ENCODE measurements at regions not wholly inside any gene's neighbourhood (a gene's known extent, or its start where the extent isn't known, plus 50 kb on each side); places are given as distances from the start of the nearest gene placed in this dataset.

DNA sequence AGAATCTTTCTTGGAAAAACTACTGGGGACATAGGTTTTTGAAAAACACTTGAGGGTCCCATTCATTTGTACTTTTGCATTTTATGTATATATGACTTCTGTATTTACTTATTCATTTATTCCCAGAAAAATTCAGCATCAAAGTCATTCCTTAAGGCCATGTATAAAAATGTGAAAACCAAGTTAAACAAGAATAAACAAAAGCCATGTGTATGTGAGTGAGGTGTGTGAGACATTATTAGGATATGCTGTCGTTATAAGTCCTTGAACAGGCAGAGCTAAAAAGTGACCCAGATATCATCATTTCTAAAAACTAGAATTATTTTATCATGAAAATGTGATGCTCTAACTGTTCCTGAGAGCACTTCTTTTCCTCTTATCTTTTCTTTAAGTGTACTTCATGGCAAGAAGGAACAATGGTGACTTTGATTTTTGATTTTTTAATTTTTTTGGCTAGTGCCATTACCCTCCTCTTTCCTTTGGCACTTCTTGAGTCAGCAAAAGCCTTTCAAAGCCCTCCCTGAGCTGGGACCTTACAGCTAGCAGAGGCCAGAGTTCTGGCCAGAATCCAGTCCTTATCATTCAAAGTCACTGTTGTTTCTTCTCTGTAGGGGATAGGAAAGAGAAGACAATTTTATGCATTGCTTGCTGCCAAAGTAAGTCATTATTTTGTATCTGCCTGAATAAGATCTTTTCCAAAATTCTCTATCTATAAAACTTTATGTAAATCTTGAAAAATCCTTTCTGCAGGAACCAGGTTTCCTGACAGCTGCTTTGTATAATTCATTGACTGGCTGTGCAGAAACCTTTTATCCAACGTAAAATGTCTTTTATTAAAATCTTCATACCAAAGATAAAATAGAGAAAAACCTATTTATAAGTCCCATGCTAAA, 419.7 kb upstream of the PRICKLE1 start:
- DNase-seq (ENCODE audit: low read depth), result no peak
- H3K4me3 ChIP-seq (ENCODE audit: low read length), result no peak overlapping the region

DNA sequence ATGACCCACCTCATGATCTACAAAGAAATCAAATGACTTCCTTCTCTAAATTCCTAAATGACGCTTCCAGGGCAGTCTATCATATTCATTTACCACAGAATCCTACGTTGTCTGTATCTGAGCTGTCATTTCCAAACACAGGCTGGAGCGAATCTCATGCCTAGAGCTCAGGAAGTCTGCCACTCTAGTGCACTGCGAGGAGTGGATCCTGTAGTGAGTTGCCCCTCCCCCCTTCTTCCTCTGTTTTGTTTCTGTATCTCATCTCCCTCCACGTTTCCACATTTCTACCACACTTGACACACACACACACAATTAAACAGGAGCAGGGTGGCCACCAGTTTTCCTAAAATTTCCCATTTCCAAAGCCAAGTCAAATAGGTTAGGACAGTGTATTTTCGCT, 415.4 kb upstream of the PRICKLE1 start:
- TF ChIP-seq, protein P1, sequence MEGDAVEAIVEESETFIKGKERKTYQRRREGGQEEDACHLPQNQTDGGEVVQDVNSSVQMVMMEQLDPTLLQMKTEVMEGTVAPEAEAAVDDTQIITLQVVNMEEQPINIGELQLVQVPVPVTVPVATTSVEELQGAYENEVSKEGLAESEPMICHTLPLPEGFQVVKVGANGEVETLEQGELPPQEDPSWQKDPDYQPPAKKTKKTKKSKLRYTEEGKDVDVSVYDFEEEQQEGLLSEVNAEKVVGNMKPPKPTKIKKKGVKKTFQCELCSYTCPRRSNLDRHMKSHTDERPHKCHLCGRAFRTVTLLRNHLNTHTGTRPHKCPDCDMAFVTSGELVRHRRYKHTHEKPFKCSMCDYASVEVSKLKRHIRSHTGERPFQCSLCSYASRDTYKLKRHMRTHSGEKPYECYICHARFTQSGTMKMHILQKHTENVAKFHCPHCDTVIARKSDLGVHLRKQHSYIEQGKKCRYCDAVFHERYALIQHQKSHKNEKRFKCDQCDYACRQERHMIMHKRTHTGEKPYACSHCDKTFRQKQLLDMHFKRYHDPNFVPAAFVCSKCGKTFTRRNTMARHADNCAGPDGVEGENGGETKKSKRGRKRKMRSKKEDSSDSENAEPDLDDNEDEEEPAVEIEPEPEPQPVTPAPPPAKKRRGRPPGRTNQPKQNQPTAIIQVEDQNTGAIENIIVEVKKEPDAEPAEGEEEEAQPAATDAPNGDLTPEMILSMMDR (conservative IDR thresholded peaks at IDR 0.05; ENCODE audit: low read length), result no peak
- DNase-seq (ENCODE audit: low read depth), result no peak
- no peak overlapping the region for H3K4me3 ChIP-seq (ENCODE audit: low read length)

More for the DNA sequence above, 419.7 kb upstream of the PRICKLE1 start:
- TF ChIP-seq, protein P1 (conservative IDR thresholded peaks at IDR 0.05; ENCODE audit: low read length), result no peak

DNA sequence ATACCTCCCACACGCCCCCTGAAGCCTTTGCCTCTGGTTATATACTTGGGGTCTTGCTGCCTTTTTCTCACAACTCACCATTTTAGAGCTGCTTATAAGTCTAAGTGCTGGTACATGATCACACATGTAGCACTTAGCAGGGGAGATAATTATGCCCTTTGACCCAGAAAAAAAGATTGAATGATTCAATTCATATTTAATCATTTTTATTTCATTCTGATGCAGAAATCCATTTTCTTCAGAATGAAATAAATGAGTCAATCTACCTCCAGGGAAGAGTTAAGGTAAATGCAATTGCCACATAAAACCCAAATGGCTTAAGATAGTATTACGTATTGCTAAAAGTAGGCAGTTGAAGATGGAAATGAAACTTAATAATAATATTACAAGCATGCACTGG, 414.6 kb upstream of the PRICKLE1 start:
- TF ChIP-seq, protein P1 (conservative IDR thresholded peaks at IDR 0.05; ENCODE audit: low read length), result no peak
- DNase-seq (ENCODE audit: low read depth), result no peak
- H3K4me3 ChIP-seq (ENCODE audit: low read length), result no peak overlapping the region

DNA sequence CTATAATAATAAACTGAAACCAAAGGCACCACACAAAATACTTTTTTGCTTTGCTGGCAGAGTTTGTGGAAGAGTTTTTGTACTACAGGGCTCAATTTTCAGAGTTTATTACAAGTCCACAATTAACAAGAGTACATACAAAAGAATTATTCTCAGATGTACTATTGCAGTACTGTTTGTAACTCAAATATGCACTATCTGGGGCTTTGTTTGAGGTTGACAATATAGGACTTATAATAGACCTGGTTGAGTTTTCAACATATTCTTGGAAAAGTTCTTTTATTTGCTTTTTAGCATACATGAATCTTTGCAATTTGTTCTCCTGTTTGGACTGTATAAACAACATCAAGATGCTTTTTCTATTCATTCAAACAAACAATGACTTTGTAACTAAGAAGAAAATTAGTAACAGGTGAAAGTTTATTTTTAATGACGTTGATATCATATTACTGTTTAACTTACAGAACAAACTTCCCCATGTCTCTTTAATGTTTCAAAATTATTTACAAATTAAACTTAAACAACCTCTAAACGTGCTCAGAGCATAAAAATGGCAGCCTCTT, 407.4 kb upstream of the PRICKLE1 start:
- DNase-seq (ENCODE audit: low read depth), result no peak
- no peak overlapping the region for H3K4me3 ChIP-seq (ENCODE audit: low read length)
- TF ChIP-seq, protein P1 (conservative IDR thresholded peaks at IDR 0.05; ENCODE audit: low read length), result no peak

DNA sequence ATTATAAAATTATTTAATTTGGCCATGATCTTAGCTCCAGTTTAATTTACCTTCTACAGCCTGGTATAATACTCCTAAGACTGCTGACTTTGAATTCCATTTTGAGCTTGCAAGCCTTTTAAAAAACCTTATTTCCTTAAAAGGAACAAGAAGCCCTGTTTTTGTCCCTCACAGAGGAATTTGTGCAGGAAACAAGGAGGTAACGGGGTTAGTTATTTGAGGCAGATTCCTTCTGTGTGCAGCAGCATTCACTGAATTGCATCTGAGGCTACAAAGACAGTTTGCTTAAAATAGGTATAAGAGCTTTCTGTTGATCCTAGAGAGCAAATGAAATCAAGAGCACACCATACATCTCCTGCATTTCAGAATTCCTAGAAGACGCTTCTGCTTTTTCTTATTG, 403.3 kb upstream of the PRICKLE1 start:
- DNase-seq (ENCODE audit: low read depth), result no peak
- TF ChIP-seq, protein P1 (conservative IDR thresholded peaks at IDR 0.05; ENCODE audit: low read length), result no peak
- no peak overlapping the region for H3K4me3 ChIP-seq (ENCODE audit: low read length)

DNA sequence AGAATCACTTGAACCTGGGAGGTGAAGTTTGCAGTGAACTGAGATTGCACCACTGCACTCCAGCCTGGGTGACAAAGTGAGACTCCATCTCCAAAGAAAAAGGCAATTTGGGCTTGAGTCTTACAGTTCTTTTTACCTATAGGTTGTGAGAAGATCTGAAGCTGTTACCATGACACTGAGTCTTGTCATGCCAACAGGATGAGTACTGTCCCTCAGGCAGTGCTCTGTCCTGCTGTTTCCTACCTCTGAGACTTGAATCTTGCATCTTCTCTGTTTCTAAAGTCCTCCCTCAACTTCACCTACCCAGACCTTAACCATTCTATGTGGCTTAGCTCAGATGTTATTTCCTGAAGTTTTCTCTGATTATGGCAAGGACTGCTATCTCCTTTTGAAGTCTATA, 400.8 kb upstream of the PRICKLE1 start:
- H3K4me3 ChIP-seq (ENCODE audit: low read length), result no peak overlapping the region
- DNase-seq (ENCODE audit: low read depth), result no peak
- TF ChIP-seq, protein P1 (conservative IDR thresholded peaks at IDR 0.05; ENCODE audit: low read length), result no peak

DNA sequence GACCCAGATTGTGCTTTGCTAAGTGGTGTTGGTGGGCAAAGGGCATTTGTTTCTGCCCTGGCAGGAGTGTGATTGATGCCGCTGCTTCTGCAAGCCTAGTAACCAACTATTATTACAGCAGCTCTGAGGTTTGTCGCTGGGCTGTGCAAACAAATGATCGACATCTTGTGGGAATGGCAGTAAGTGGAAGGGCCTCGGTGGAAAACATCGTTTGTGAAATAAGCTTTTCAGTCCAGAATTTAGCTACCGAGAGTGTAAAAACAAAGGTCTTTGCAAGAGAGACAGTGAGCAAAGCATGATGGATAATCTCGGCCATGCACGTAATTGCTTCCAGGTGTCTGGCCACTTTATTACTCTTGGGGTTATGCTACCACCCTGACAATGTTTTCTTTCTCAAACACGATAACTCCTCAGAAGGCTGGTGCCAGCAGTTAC, 397.7 kb upstream of the PRICKLE1 start:
- H3K4me3 ChIP-seq (ENCODE audit: low read length), result no peak overlapping the region
- peak; percentile 0 for DNase-seq (ENCODE audit: low read depth)
- TF ChIP-seq, protein P1 (conservative IDR thresholded peaks at IDR 0.05; ENCODE audit: low read length), result no peak

Measured in AG10803 (cell line).